BLaER1 (cell line): ENCODE measurements at regions not wholly inside any gene's neighbourhood (a gene's known extent, or its start where the extent isn't known, plus 50 kb on each side); places are given as distances from the start of the nearest gene placed in this dataset.
A peak's percentile ranks its signal among the peaks of the same experiment; 100 is the strongest.

Experiments used
- H3K27ac ChIP-seq: shearing (Covaris generic); formaldehyde crosslinking; 2 replicates; pipeline ENCODE4 v1.8.1; 2022
- H3K27me3 ChIP-seq: shearing (Covaris generic); formaldehyde crosslinking; 2 replicates; pipeline ENCODE4 v1.8.1; 2022
- H3K36me3 ChIP-seq: shearing (Covaris generic); formaldehyde crosslinking; 2 replicates; pipeline ENCODE4 v1.8.1; 2022
- H3K4me1 ChIP-seq: shearing (Covaris generic); formaldehyde crosslinking; 2 replicates; pipeline ENCODE4 v1.8.1; 2022
- H3K4me2 ChIP-seq: shearing (Covaris generic); formaldehyde crosslinking; 2 replicates; pipeline ENCODE4 v1.8.1; 2022
- H3K4me3 ChIP-seq: shearing (Covaris generic); formaldehyde crosslinking; 2 replicates; pipeline ENCODE4 v1.8.1; 2022
- H3K9ac ChIP-seq: shearing (Covaris generic); formaldehyde crosslinking; 2 replicates; pipeline ENCODE4 v1.8.1; 2022
- H3K9me3 ChIP-seq: shearing (Covaris generic); formaldehyde crosslinking; 2 replicates; pipeline ENCODE4 v1.8.1; 2022
- H4K20me1 ChIP-seq: shearing (Covaris generic); formaldehyde crosslinking; 2 replicates; pipeline ENCODE4 v1.8.1; 2022
- Cebpa-rat ChIP-seq: shearing (Covaris generic); IDR thresholded peaks from 2 replicates; pipeline ENCODE4 v1.8.1; 2022

- Histone ChIP-seq H3K4me2 (no peak overlapping the region), H4K20me1 (no peaks in the 10 kb centered on the region), H3K27ac (no peak overlapping the region), H3K4me3 (no peak overlapping the region), H3K4me1 (peaks cover 17% of the 10 kb centered on the region; the same call in 1 of the 2 replicates), H3K9me3 (no peaks in the 10 kb centered on the region), H3K36me3 (no peaks in the 10 kb centered on the region), H3K9ac (no peak overlapping the region), H3K27me3 (peaks cover 80% of the 10 kb centered on the region)
- TF ChIP-seq Cebpa-rat = no peak
Measured at GRCh38 chrX:69321006-69321655, 155.9 kb upstream of the PJA1 start.

- H3K36me3 ChIP-seq = no peaks in the 10 kb centered on the region
- no peak overlapping the region for H3K4me2 ChIP-seq
- H3K4me3 ChIP-seq = no peak overlapping the region
- no peak for TF ChIP-seq Cebpa-rat
- H3K27me3 ChIP-seq = peaks cover 84% of the 10 kb centered on the region
- no peak overlapping the region for H3K9ac ChIP-seq
- H4K20me1 ChIP-seq = no peaks in the 10 kb centered on the region
- peaks cover 24% of the 10 kb centered on the region for H3K4me1 ChIP-seq
- H3K9me3 ChIP-seq = no peaks in the 10 kb centered on the region
- H3K27ac ChIP-seq = no peak overlapping the region
Measured at GRCh38 chrX:69320116-69320515, 154.9 kb upstream of the PJA1 start.

GRCh38 chrX:69319376-69319775 is 154.1 kb upstream of the PJA1 start:
- Histone ChIP-seq H3K27me3 (peaks cover 78% of the 10 kb centered on the region), H3K4me3 (no peak overlapping the region), H3K4me1 (peaks cover 31% of the 10 kb centered on the region), H3K4me2 (no peak overlapping the region), H4K20me1 (no peaks in the 10 kb centered on the region), H3K27ac (no peak overlapping the region), H3K9ac (no peak overlapping the region), H3K9me3 (no peaks in the 10 kb centered on the region), H3K36me3 (no peaks in the 10 kb centered on the region)
- TF ChIP-seq Cebpa-rat = no peak

GRCh38 chrX:69318651-69319340 is 153.5 kb upstream of the PJA1 start:
- H3K9ac ChIP-seq = no peak overlapping the region
- H4K20me1 ChIP-seq = no peaks in the 10 kb centered on the region
- peaks cover 72% of the 10 kb centered on the region for H3K27me3 ChIP-seq
- no peak overlapping the region for H3K4me2 ChIP-seq
- peaks cover 31% of the 10 kb centered on the region for H3K4me1 ChIP-seq
- no peak overlapping the region for H3K27ac ChIP-seq
- no peaks in the 10 kb centered on the region for H3K9me3 ChIP-seq
- no peak overlapping the region for H3K4me3 ChIP-seq
- TF ChIP-seq Cebpa-rat = no peak
- no peaks in the 10 kb centered on the region for H3K36me3 ChIP-seq

- Histone ChIP-seq H4K20me1 (no peaks in the 10 kb centered on the region), H3K4me2 (no peak overlapping the region), H3K9me3 (no peaks in the 10 kb centered on the region), H3K36me3 (no peaks in the 10 kb centered on the region), H3K9ac (no peak overlapping the region), H3K4me1 (peaks cover 40% of the 10 kb centered on the region), H3K27me3 (peaks cover 70% of the 10 kb centered on the region), H3K4me3 (no peak overlapping the region), H3K27ac (no peak overlapping the region)
- TF ChIP-seq Cebpa-rat = no peak
Measured at GRCh38 chrX:69317721-69318120, 152.5 kb upstream of the PJA1 start.

- Histone ChIP-seq H3K27me3 (peaks cover 72% of the 10 kb centered on the region), H3K9ac (no peak overlapping the region), H3K27ac (no peak overlapping the region), H3K4me2 (peak overlapping the region; percentile 28; the same call in 1 of the 2 replicates), H3K36me3 (no peaks in the 10 kb centered on the region), H4K20me1 (no peaks in the 10 kb centered on the region), H3K4me1 (peaks cover 42% of the 10 kb centered on the region), H3K4me3 (no peak overlapping the region), H3K9me3 (no peaks in the 10 kb centered on the region)
- no peak for TF ChIP-seq Cebpa-rat
Measured at GRCh38 chrX:69314436-69315348, 149.4 kb upstream of the PJA1 start.

- Histone ChIP-seq H3K9me3 (no peaks in the 10 kb centered on the region), H3K36me3 (no peaks in the 10 kb centered on the region), H3K27ac (peak overlapping the region; percentile 58), H3K4me3 (no peak overlapping the region), H3K27me3 (peaks cover 75% of the 10 kb centered on the region), H3K9ac (no peak overlapping the region), H4K20me1 (no peaks in the 10 kb centered on the region), H3K4me2 (peak overlapping the region; percentile 48), H3K4me1 (peaks cover 42% of the 10 kb centered on the region)
- no peak for TF ChIP-seq Cebpa-rat
Measured at GRCh38 chrX:69313617-69314290, 148.5 kb upstream of the PJA1 start.

- Histone ChIP-seq H3K4me1 (peaks cover 35% of the 10 kb centered on the region), H4K20me1 (no peaks in the 10 kb centered on the region), H3K36me3 (no peaks in the 10 kb centered on the region), H3K9me3 (no peaks in the 10 kb centered on the region), H3K9ac (no peak overlapping the region), H3K27me3 (peaks cover 71% of the 10 kb centered on the region), H3K27ac (no peak overlapping the region), H3K4me2 (no peak overlapping the region), H3K4me3 (no peak overlapping the region)
- no peak for TF ChIP-seq Cebpa-rat
Measured at GRCh38 chrX:69311936-69312670, 146.8 kb upstream of the PJA1 start.
